Sigmoid colon (tissue), 6 donors: ENCODE measurements at regions not wholly inside any gene's neighbourhood (a gene's known extent, or its start where the extent isn't known, plus 50 kb on each side); places are given as distances from the start of the nearest gene placed in this dataset.

Experiments used
- DNase-seq: peaks from one replicate; pipeline ENCODE4 v3.0.0-alpha.2; 2019
- H3K27ac ChIP-seq, 4 donors: fragments of 200-600 bp; sonication (generic); one replicate each; pipeline ENCODE4 v1.5.1; 2016 to 2019; ENCODE audit warnings: mild to moderate bottlenecking in 1 of 4
- H3K27me3 ChIP-seq, 3 donors: fragments of 200-600 bp; sonication (generic); one replicate each; pipeline ENCODE4 v1.5.1; 2019; ENCODE audit warnings: mild to moderate bottlenecking in 1 of 3
- H3K36me3 ChIP-seq, 4 donors: fragments of 200-600 bp; sonication (generic); one replicate each; pipeline ENCODE4 v1.5.1; 2016 to 2019
- H3K4me1 ChIP-seq, 4 donors: fragments of 200-600 bp; sonication (generic); one replicate each; pipeline ENCODE4 v1.5.1; 2017 to 2019
- H3K4me3 ChIP-seq, 4 donors: fragments of 200-600 bp; sonication (generic); one replicate each; pipeline ENCODE4 v1.5.1; 2017 to 2019; ENCODE audit warnings: mild to moderate bottlenecking in 2 of 4, moderate library complexity in 1 of 4
- H3K9me3 ChIP-seq, 4 donors: fragments of 200-600 bp in 3 of 4; sonication (generic) in 3 of 4; one replicate each; pipeline versions ENCODE4 v1.5.1 to v1.6.1; 2013 to 2019
- CTCF ChIP-seq, 4 experiments: fragments of 450-650 bp in 3 of 4; fragments of 200-600 bp in 1 of 4; IDR thresholded peaks; one replicate each; pipeline ENCODE4 v1.5.1; 2016 to 2019; ENCODE audit warnings: antibody characterized with exemption in 4 of 4, mild to moderate bottlenecking in 3 of 4, moderate library complexity in 2 of 4
- EP300 ChIP-seq, 4 donors: sonication (generic); formaldehyde crosslinking; IDR thresholded peaks; one replicate each; pipeline ENCODE4 v1.6.1; 2017; ENCODE audit warnings: antibody characterized with exemption in 4 of 4
- POLR2A ChIP-seq, 2 donors: fragments of 450-650 bp; IDR thresholded peaks; one replicate each; pipeline ENCODE4 v1.6.1; 2016; ENCODE audit warnings: antibody characterized with exemption in 2 of 2, mild to moderate bottlenecking in 2 of 2, moderate library complexity in 2 of 2
- POLR2AphosphoS5 ChIP-seq, 4 donors: sonication (generic); formaldehyde crosslinking; IDR thresholded peaks; one replicate each; pipeline ENCODE4 v1.6.1; 2017; ENCODE audit warnings: antibody characterized with exemption in 4 of 4
- WGBS, 2 donors: extraction: QIAGEN DNeasy Blood & Tissue Kit; methylation state at CpG; one replicate each; pipeline ENCODE4 v1.1.7; 2013; 5-methylcytosine and 5-hydroxymethylcytosine counted together
- intact Hi-C: fragments of 100-400 bp; cut with DNase I; formaldehyde crosslinking; loops from one replicate; pipeline ENCODE4 v1.15.1; 2023
- donor health status: healthy with polysubstance abuse.
- donor health status: healthy.

GRCh38 chr13:50114961-50115360, 99.7 kb downstream of the KCNRG start:
- no peak overlapping the region for H3K4me3 ChIP-seq
- intact Hi-C loops: no loop called here
- H3K36me3 ChIP-seq: no peaks in the 10 kb centered on the region
- no peaks in the 10 kb centered on the region for H3K9me3 ChIP-seq
- TF ChIP-seq CTCF (IDR thresholded peaks at IDR 0.05) (no peak), EP300 (IDR thresholded peaks at IDR 0.05) (no peak), POLR2AphosphoS5 (IDR thresholded peaks at IDR 0.05) (no peak), POLR2A (IDR thresholded peaks at IDR 0.05) (no peak)
- WGBS, 2 donors: 55 to 75% methylated on average over 2 of the region's 2 CpGs
- no peaks in the 10 kb centered on the region for H3K27me3 ChIP-seq
- DNase-seq: no peak
- no peak overlapping the region for H3K27ac ChIP-seq
- peaks cover 0 to 15% (median 4%) of the 10 kb centered on the region in 4 donors for H3K4me1 ChIP-seq

- Histone ChIP-seq H3K4me1 (peaks cover 0 to 14% (median 4%) of the 10 kb centered on the region in 4 donors), H3K36me3 (no peaks in the 10 kb centered on the region), H3K4me3 (no peak overlapping the region), H3K27ac (no peak overlapping the region), H3K27me3 (no peaks in the 10 kb centered on the region), H3K9me3 (no peaks in the 10 kb centered on the region)
- TF ChIP-seq CTCF (IDR thresholded peaks at IDR 0.05): no peak
- TF ChIP-seq POLR2AphosphoS5 (IDR thresholded peaks at IDR 0.05): no peak
- TF ChIP-seq POLR2A (IDR thresholded peaks at IDR 0.05): no peak
- TF ChIP-seq EP300 (IDR thresholded peaks at IDR 0.05): no peak
- intact Hi-C loops: no loop called here
- DNase-seq: no peak
- 96% methylated on average over 3 of the region's 3 CpGs for WGBS, 2 donors
Measured at GRCh38 chr13:50115695-50116094, 100.5 kb downstream of the KCNRG start.

GRCh38 chr13:50116430-50116973, 101.3 kb downstream of the KCNRG start:
- no peak overlapping the region for H3K27ac ChIP-seq
- peaks cover 0 to 14% (median 4%) of the 10 kb centered on the region in 4 donors for H3K4me1 ChIP-seq
- WGBS, 2 donors: 66 to 87% methylated on average over 5 of the region's 5 CpGs
- no peaks in the 10 kb centered on the region for H3K27me3 ChIP-seq
- DNase-seq: no peak
- H3K4me3 ChIP-seq: no peak overlapping the region
- H3K9me3 ChIP-seq: no peaks in the 10 kb centered on the region
- intact Hi-C loops: no loop called here
- H3K36me3 ChIP-seq: no peaks in the 10 kb centered on the region
- TF ChIP-seq POLR2AphosphoS5 (IDR thresholded peaks at IDR 0.05) (no peak), CTCF (IDR thresholded peaks at IDR 0.05) (no peak), POLR2A (IDR thresholded peaks at IDR 0.05) (no peak), EP300 (IDR thresholded peaks at IDR 0.05) (no peak)

- TF ChIP-seq POLR2A (IDR thresholded peaks at IDR 0.05) (no peak), EP300 (IDR thresholded peaks at IDR 0.05) (no peak), CTCF (IDR thresholded peaks at IDR 0.05) (no peak), POLR2AphosphoS5 (IDR thresholded peaks at IDR 0.05) (no peak)
Measured at GRCh38 chr13:50119591-50119990, 104.3 kb downstream of the KCNRG start.

GRCh38 chr13:50122455-50122854, 107.2 kb downstream of the KCNRG start:
- DNase-seq: no peak
- H3K27me3 ChIP-seq: peaks cover 0 to 9% (median 2%) of the 10 kb centered on the region in 3 donors
- WGBS, 2 donors: 87 to 94% methylated on average over 1 of the region's 1 CpG
- no peaks in the 10 kb centered on the region for H3K36me3 ChIP-seq
- H3K9me3 ChIP-seq: no peaks in the 10 kb centered on the region
- intact Hi-C loops: loop anchor here (5.0 to 10.0 kb wide), 4 partner anchors 430 to 1682 kb away; partner anchors contain the start of genes CDADC1, DHRS12 and EBPL
- H3K27ac ChIP-seq: peak overlapping the region; percentile 96 to 100 (median 99)
- peaks cover 0 to 42% (median 25%) of the 10 kb centered on the region in 4 donors for H3K4me1 ChIP-seq
- no peak overlapping the region for H3K4me3 ChIP-seq
- no peak for TF ChIP-seq POLR2A (IDR thresholded peaks at IDR 0.05)
- TF ChIP-seq POLR2AphosphoS5 (IDR thresholded peaks at IDR 0.05): no peak
- no peak for TF ChIP-seq EP300 (IDR thresholded peaks at IDR 0.05)
- TF ChIP-seq CTCF (IDR thresholded peaks at IDR 0.05): no peak

More at GRCh38 chr13:50119591-50119990, 104.3 kb downstream of the KCNRG start:
- no peaks in the 10 kb centered on the region for H3K27me3 ChIP-seq
- intact Hi-C loops: no loop called here
- no peaks in the 10 kb centered on the region for H3K36me3 ChIP-seq
- peaks cover 0 to 30% (median 13%) of the 10 kb centered on the region in 4 donors for H3K4me1 ChIP-seq
- DNase-seq: no peak
- H3K4me3 ChIP-seq: no peak overlapping the region
- no peaks in the 10 kb centered on the region for H3K9me3 ChIP-seq
- 18 to 50% methylated on average over 3 of the region's 3 CpGs for WGBS, 2 donors
- no peak overlapping the region for H3K27ac ChIP-seq
